ENCODE measurements at regions not wholly inside any gene's neighbourhood (a gene's known extent, or its start where the extent isn't known, plus 50 kb on each side); places are given as distances from the start of the nearest gene placed in this dataset.

- Mint-ChIP-seq H3K9me3 (peaks cover 20% of the 10 kb centered on the region), H3K4me3 (no peak overlapping the region), H3K27me3 (ENCODE audit: insufficient read depth) (no peaks in the 10 kb centered on the region), H3K27ac (no peak overlapping the region), H3K36me3 (ENCODE audit: low read depth) (no peaks in the 10 kb centered on the region), H3K4me1 (ENCODE audit: low read depth) (no peaks in the 10 kb centered on the region)
- no peak for DNase-seq
- no peak for TF ChIP-seq CTCF (IDR thresholded peaks at IDR 0.05)
Observed at GRCh38 chr3:35012214-35012613, 627.1 kb upstream of the ARPP21 start.

- Mint-ChIP-seq H3K4me1 (ENCODE audit: low read depth) (no peaks in the 10 kb centered on the region), H3K4me3 (no peak overlapping the region), H3K36me3 (ENCODE audit: low read depth) (no peaks in the 10 kb centered on the region), H3K9me3 (peaks cover 62% of the 10 kb centered on the region), H3K27me3 (ENCODE audit: insufficient read depth) (no peaks in the 10 kb centered on the region), H3K27ac (no peak overlapping the region)
- no peak for TF ChIP-seq CTCF (IDR thresholded peaks at IDR 0.05)
- no peak for DNase-seq
Observed at GRCh38 chr3:35028157-35028556, 611.2 kb upstream of the ARPP21 start.

- Mint-ChIP-seq H3K4me1 (ENCODE audit: low read depth) (no peaks in the 10 kb centered on the region), H3K27ac (no peak overlapping the region), H3K27me3 (ENCODE audit: insufficient read depth) (no peaks in the 10 kb centered on the region), H3K4me3 (no peak overlapping the region), H3K9me3 (peaks cover 30% of the 10 kb centered on the region), H3K36me3 (ENCODE audit: low read depth) (no peaks in the 10 kb centered on the region)
- TF ChIP-seq CTCF (IDR thresholded peaks at IDR 0.05): no peak
- no peak for DNase-seq
Observed at GRCh38 chr3:35042210-35042991, 596.9 kb upstream of the ARPP21 start.

- Mint-ChIP-seq H3K4me3 (no peak overlapping the region), H3K27ac (no peak overlapping the region), H3K27me3 (ENCODE audit: insufficient read depth) (no peaks in the 10 kb centered on the region), H3K36me3 (ENCODE audit: low read depth) (no peaks in the 10 kb centered on the region), H3K9me3 (peaks cover 29% of the 10 kb centered on the region), H3K4me1 (ENCODE audit: low read depth) (no peaks in the 10 kb centered on the region)
- no peak for TF ChIP-seq CTCF (IDR thresholded peaks at IDR 0.05)
- no peak for DNase-seq
Observed at GRCh38 chr3:35043040-35043439, 596.3 kb upstream of the ARPP21 start.

GRCh38 chr3:35044190-35044589 lies 595.1 kb upstream of the ARPP21 start:
- Mint-ChIP-seq H3K36me3 (ENCODE audit: low read depth) (no peaks in the 10 kb centered on the region), H3K9me3 (peaks cover 34% of the 10 kb centered on the region), H3K4me1 (ENCODE audit: low read depth) (no peaks in the 10 kb centered on the region), H3K27ac (no peak overlapping the region), H3K27me3 (ENCODE audit: insufficient read depth) (no peaks in the 10 kb centered on the region), H3K4me3 (no peak overlapping the region)
- no peak for TF ChIP-seq CTCF (IDR thresholded peaks at IDR 0.05)
- DNase-seq: no peak
